ENCODE measurements at regions not wholly inside any gene's neighbourhood (a gene's known extent, or its start where the extent isn't known, plus 50 kb on each side); places are given as distances from the start of the nearest gene placed in this dataset.

DNA sequence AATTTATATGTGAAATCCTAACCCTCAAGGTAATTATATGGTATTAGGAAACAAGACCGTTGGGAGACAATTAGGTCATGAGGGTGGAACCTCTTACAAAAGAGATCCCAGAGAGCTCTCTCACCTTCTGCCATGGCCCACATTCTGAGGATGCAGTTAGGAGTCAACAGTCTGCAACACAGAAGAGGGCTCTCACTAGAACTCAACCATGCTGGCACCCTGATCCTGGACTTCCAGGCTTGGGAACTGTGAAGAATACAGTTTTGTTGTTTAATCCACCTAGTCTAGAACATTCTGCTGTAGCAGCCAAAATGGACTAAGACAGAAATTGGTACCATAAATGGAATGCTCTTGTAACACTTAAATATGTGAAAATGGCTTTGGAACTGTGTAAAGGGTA lies 278.8 kb upstream of the GALNTL6 start:
- Histone ChIP-seq H3K4me2 (ENCODE audit: insufficient read depth, low read length) (no peak overlapping the region), H3K4me3 (replicated peaks in 1 of 3; ENCODE audit: insufficient read depth in 1 of 3, low read depth in 1 of 3, low read length in 3 of 3) (no peak overlapping the region), H3K27me3 (ENCODE audit: control insufficient read depth in 2 of 2, insufficient read depth in 2 of 2, low read length in 2 of 2) (no peaks in the 10 kb centered on the region), H3K79me2 (ENCODE audit: control insufficient read depth, insufficient read depth, low read length) (no peaks in the 10 kb centered on the region), H4K20me1 (replicated peaks; ENCODE audit: control insufficient read depth, extremely low read depth, insufficient read depth, low read length) (no peaks in the 10 kb centered on the region), H3K4me1 (ENCODE audit: control insufficient read depth, extremely low read depth, insufficient read depth, low read length) (no peaks in the 10 kb centered on the region), H3K9ac (replicated peaks; ENCODE audit: extremely low read depth, insufficient read depth, low read length) (no peak overlapping the region), H3K9me1 (replicated peaks; ENCODE audit: control insufficient read depth, extremely low read depth, insufficient read depth, low read length) (no peaks in the 10 kb centered on the region), H3K9me3 (replicated peaks; ENCODE audit: control insufficient read depth, insufficient read depth, low read length) (peaks cover 2% of the 10 kb centered on the region), H3K36me3 (ENCODE audit: control insufficient read depth in 2 of 2, extremely low read depth in 1 of 2, insufficient read depth in 2 of 2, low read length in 2 of 2) (no peaks in the 10 kb centered on the region), H3K27ac (ENCODE audit: insufficient read depth, low read depth, low read length) (no peak overlapping the region), H2AFZ (ENCODE audit: low read depth, low read length) (no peak overlapping the region)
- dilution Hi-C loops (cut with MboI; ENCODE audit: extremely low pct_ligation_motif_present, low sequenced_read_pairs), result no loop called here
- TF ChIP-seq POLR2AphosphoS5 (IDR thresholded peaks at IDR 0.05; ENCODE audit: insufficient read depth, low read depth, low read length) (no peak), MYC (IDR thresholded peaks at IDR 0.05; ENCODE audit: low read depth, low read length) (no peak), EZH2 (IDR thresholded peaks at IDR 0.05; ENCODE audit: borderline replicate concordance, low read depth, low read length, severe bottlenecking) (no peak)
- TF ChIP-seq, protein P1, sequence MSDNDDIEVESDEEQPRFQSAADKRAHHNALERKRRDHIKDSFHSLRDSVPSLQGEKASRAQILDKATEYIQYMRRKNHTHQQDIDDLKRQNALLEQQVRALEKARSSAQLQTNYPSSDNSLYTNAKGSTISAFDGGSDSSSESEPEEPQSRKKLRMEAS (IDR thresholded peaks at IDR 0.05; ENCODE audit: insufficient read depth, insufficient read length), result no peak
- no peak for FAIRE-seq
- ChIA-PET CTCF (no interaction called here), POLR2A (no interaction called here)
- DNase-seq (ENCODE audit: low read depth, low spot score), result no peak
- intact Hi-C loops (cut with micrococcal nuclease), result no loop called here
- BruUV-seq (replicated peaks), result no TSS peak

DNA sequence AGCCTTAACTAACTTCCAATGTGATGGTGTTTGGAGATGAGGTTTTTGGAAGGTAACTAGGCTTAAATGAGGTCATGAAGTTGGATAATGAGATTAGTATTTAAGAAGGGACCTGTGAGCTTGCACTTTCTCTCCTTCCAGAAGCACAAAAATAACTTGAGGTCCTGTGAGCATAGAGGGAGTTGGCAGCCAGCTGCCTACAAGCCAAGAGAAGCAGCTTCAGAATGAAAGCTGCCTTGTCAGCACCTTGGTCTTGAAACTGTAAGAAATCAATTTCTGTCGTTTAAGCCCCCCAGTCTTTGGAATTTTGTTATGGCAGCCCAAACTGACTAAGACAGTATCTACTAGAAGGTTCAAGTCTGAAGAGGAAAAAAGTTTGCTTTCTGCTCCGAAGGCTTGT lies 280.2 kb upstream of the GALNTL6 start:
- Histone ChIP-seq H3K27ac (ENCODE audit: insufficient read depth, low read depth, low read length) (no peak overlapping the region), H4K20me1 (replicated peaks; ENCODE audit: control insufficient read depth, extremely low read depth, insufficient read depth, low read length) (no peaks in the 10 kb centered on the region), H3K4me2 (ENCODE audit: insufficient read depth, low read length) (no peak overlapping the region), H3K4me1 (ENCODE audit: control insufficient read depth, extremely low read depth, insufficient read depth, low read length) (no peaks in the 10 kb centered on the region), H3K9me1 (replicated peaks; ENCODE audit: control insufficient read depth, extremely low read depth, insufficient read depth, low read length) (no peaks in the 10 kb centered on the region), H3K79me2 (ENCODE audit: control insufficient read depth, insufficient read depth, low read length) (no peaks in the 10 kb centered on the region), H3K36me3 (ENCODE audit: control insufficient read depth in 2 of 2, extremely low read depth in 1 of 2, insufficient read depth in 2 of 2, low read length in 2 of 2) (no peaks in the 10 kb centered on the region), H2AFZ (ENCODE audit: low read depth, low read length) (no peak overlapping the region), H3K4me3 (replicated peaks in 1 of 3; ENCODE audit: insufficient read depth in 1 of 3, low read depth in 1 of 3, low read length in 3 of 3) (no peak overlapping the region), H3K27me3 (ENCODE audit: control insufficient read depth in 2 of 2, insufficient read depth in 2 of 2, low read length in 2 of 2) (no peaks in the 10 kb centered on the region), H3K9ac (replicated peaks; ENCODE audit: extremely low read depth, insufficient read depth, low read length) (no peak overlapping the region), H3K9me3 (replicated peaks; ENCODE audit: control insufficient read depth, insufficient read depth, low read length) (no peaks in the 10 kb centered on the region)
- TF ChIP-seq, protein P1 (IDR thresholded peaks at IDR 0.05; ENCODE audit: insufficient read depth, insufficient read length), result no peak
- TF ChIP-seq MYC (IDR thresholded peaks at IDR 0.05; ENCODE audit: low read depth, low read length) (no peak), POLR2AphosphoS5 (IDR thresholded peaks at IDR 0.05; ENCODE audit: insufficient read depth, low read depth, low read length) (no peak), POLR2A (IDR thresholded peaks at IDR 0.05; ENCODE audit: low read depth, low read length) (no peak), GATA2 (IDR thresholded peaks at IDR 0.05; ENCODE audit: insufficient read depth, insufficient read length, low read depth, low read length) (no peak), FOS (IDR thresholded peaks at IDR 0.05; ENCODE audit: borderline replicate concordance, insufficient read depth, low read length) (no peak), JUN (IDR thresholded peaks at IDR 0.05; ENCODE audit: borderline replicate concordance, insufficient read depth, insufficient read length, low read depth) (no peak), EZH2 (IDR thresholded peaks at IDR 0.05; ENCODE audit: borderline replicate concordance, low read depth, low read length, severe bottlenecking) (no peak)
- TF ChIP-seq, protein P2, sequence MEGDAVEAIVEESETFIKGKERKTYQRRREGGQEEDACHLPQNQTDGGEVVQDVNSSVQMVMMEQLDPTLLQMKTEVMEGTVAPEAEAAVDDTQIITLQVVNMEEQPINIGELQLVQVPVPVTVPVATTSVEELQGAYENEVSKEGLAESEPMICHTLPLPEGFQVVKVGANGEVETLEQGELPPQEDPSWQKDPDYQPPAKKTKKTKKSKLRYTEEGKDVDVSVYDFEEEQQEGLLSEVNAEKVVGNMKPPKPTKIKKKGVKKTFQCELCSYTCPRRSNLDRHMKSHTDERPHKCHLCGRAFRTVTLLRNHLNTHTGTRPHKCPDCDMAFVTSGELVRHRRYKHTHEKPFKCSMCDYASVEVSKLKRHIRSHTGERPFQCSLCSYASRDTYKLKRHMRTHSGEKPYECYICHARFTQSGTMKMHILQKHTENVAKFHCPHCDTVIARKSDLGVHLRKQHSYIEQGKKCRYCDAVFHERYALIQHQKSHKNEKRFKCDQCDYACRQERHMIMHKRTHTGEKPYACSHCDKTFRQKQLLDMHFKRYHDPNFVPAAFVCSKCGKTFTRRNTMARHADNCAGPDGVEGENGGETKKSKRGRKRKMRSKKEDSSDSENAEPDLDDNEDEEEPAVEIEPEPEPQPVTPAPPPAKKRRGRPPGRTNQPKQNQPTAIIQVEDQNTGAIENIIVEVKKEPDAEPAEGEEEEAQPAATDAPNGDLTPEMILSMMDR (IDR thresholded peaks at IDR 0.05; ENCODE audit: extremely low read depth in 1 of 2, insufficient read depth in 1 of 2, low read depth in 1 of 2, low read length in 2 of 2), result no peak
- ChIA-PET POLR2A (no interaction called here), CTCF (no interaction called here)
- no TSS peak for BruUV-seq (replicated peaks)
- DNase-seq (ENCODE audit: low read depth, low spot score) (no peak), FAIRE-seq (no peak)
- dilution Hi-C loops (cut with MboI; ENCODE audit: extremely low pct_ligation_motif_present, low sequenced_read_pairs), result no loop called here
- intact Hi-C loops (cut with micrococcal nuclease), result no loop called here
